ENCODE measurements at regions not wholly inside any gene's neighbourhood (a gene's known extent, or its start where the extent isn't known, plus 50 kb on each side); places are given as distances from the start of the nearest gene placed in this dataset.
A peak's percentile ranks its signal among the peaks of the same experiment; 100 is the strongest.

DNA sequence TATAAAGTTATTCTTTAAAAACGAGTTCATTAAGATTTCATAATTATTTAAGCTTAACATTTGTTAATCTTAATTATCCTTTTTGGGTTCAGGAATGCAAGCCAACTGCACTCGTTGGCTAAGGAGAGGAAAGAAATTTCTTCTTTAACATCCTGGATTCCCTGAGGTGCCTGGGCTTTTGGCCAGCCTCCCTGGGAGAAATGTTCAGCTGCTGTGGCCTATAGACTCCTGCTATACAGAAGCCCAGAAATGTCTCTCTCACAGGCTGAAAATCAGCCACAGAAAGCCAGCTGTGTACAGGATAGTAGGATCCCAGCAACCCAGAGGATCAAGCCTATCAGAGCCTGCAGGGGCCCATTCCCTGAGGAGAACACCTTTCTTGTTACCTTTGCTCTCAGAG, 430.3 kb downstream of the XIRP2 start:
- TF ChIP-seq, protein P1, sequence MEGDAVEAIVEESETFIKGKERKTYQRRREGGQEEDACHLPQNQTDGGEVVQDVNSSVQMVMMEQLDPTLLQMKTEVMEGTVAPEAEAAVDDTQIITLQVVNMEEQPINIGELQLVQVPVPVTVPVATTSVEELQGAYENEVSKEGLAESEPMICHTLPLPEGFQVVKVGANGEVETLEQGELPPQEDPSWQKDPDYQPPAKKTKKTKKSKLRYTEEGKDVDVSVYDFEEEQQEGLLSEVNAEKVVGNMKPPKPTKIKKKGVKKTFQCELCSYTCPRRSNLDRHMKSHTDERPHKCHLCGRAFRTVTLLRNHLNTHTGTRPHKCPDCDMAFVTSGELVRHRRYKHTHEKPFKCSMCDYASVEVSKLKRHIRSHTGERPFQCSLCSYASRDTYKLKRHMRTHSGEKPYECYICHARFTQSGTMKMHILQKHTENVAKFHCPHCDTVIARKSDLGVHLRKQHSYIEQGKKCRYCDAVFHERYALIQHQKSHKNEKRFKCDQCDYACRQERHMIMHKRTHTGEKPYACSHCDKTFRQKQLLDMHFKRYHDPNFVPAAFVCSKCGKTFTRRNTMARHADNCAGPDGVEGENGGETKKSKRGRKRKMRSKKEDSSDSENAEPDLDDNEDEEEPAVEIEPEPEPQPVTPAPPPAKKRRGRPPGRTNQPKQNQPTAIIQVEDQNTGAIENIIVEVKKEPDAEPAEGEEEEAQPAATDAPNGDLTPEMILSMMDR (conservative IDR thresholded peaks at IDR 0.05; ENCODE audit: low read depth, low read length), result no peak
- peak; percentile 78 for DNase-seq (ENCODE audit: low read depth)
- no peak overlapping the region for H3K4me3 ChIP-seq (ENCODE audit: low read depth, low read length)

DNA sequence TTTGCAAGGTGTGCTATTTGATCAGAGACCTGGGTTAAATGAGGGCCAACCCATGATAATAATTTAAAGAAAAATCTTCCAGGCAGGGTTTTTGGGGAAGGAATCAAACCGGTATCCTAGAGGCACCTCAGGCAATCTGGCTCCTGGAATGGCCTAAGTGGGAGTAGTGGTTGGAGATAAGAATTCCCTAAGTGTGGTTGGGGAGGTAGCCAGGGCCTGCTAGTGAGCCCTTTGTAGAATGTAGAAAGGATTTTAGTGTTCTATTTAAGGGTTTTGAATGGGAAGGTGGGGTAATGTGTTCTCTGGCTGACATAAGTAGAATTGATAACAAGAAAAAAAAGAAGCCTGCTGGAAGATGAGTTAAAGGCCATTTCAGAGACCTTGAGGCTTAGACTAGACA, 422.2 kb downstream of the XIRP2 start:
- DNase-seq (ENCODE audit: low read depth), result no peak
- H3K4me3 ChIP-seq (ENCODE audit: low read depth, low read length), result no peak overlapping the region
- TF ChIP-seq, protein P1 (conservative IDR thresholded peaks at IDR 0.05; ENCODE audit: low read depth, low read length), result no peak
